Ishikawa (cell line): ENCODE measurements at regions not wholly inside any gene's neighbourhood (a gene's known extent, or its start where the extent isn't known, plus 50 kb on each side); places are given as distances from the start of the nearest gene placed in this dataset.

Experiments used
- CEBPB ChIP-seq: IDR thresholded peaks from 2 replicates; pipeline ENCODE4 v1.6.1; 2012
- CREB1 ChIP-seq: IDR thresholded peaks from 2 replicates; pipeline ENCODE4 v1.6.1; 2012; ENCODE audit warnings: low read depth
- TAF1 ChIP-seq: IDR thresholded peaks from 2 replicates; pipeline ENCODE4 v1.6.1; 2012; ENCODE audit warnings: low read depth, mild to moderate bottlenecking
- TCF12 ChIP-seq: IDR thresholded peaks from 2 replicates; pipeline ENCODE4 v1.6.1; 2012; ENCODE audit warnings: low read depth

DNA sequence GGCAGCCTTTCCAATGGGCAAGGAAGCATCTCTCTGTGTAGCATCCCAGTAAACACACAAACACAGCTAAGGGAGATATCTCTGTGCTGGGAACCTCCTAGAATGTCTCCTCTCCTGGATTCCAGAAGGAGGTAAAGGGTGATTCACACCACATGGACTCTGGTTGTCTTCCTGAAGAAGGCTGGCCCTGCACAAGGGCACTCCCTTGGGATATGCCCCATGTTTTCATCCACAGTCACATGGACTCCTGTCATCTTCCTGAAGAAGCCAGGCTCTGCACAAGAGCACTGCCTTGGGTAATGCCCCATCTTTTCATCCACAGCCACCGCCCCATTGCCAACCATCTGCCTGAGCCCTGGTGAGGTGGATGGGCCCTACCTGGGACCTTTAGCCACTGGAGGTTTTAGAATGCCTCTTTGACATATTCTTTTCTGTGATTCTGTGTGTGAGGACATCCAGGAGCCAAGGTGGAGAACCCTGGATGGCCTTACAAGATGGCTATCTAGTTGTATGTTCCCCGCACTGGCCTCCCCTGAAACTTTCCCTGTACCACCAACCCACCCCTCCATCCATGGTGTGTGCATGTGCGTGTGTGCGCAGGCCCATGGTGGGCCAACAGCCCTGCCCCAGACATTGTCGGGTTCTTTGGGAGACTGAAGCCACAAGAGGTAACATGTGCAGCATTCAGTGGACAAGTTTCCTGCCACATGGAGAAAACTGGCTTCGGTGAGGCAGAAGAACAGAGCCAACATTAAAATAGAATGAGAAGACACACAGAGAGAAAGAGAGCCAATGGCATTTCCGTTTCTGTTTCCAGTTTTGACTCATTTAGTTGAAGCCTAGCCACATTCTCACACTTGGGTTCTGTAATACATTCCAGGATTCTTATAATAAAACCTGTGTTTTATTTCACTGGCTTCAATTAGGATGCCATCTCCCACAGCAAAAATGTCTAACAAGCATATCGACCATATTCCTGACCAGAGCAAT is 110.2 kb upstream of the CST7 start:
- TF ChIP-seq TAF1 (no peak), CREB1 (no peak), CEBPB (no peak), TCF12 (no peak)
